ENCODE measurements at regions not wholly inside any gene's neighbourhood (a gene's known extent, or its start where the extent isn't known, plus 50 kb on each side); places are given as distances from the start of the nearest gene placed in this dataset.
A peak's percentile ranks its signal among the peaks of the same experiment; 100 is the strongest.

- Histone ChIP-seq H3K9me3 (no peaks in the 10 kb centered on the region), H3K36me3 (replicated peaks in 1 of 2; ENCODE audit: insufficient read depth in 1 of 2, low read depth in 2 of 2) (no peaks in the 10 kb centered on the region), H3K27ac (peak overlapping the region; percentile 12 to 60 (median 54)), H3K27me3 (no peaks in the 10 kb centered on the region), H3K4me1 (peaks cover 5% of the 10 kb centered on the region), H3K4me3 (peak overlapping the region in 1 of 2 donors; percentile 14)
- ATAC-seq (peak; percentile 67), DNase-seq (peak; percentile 11 to 57 (median 50))
- TF ChIP-seq, protein P1, sequence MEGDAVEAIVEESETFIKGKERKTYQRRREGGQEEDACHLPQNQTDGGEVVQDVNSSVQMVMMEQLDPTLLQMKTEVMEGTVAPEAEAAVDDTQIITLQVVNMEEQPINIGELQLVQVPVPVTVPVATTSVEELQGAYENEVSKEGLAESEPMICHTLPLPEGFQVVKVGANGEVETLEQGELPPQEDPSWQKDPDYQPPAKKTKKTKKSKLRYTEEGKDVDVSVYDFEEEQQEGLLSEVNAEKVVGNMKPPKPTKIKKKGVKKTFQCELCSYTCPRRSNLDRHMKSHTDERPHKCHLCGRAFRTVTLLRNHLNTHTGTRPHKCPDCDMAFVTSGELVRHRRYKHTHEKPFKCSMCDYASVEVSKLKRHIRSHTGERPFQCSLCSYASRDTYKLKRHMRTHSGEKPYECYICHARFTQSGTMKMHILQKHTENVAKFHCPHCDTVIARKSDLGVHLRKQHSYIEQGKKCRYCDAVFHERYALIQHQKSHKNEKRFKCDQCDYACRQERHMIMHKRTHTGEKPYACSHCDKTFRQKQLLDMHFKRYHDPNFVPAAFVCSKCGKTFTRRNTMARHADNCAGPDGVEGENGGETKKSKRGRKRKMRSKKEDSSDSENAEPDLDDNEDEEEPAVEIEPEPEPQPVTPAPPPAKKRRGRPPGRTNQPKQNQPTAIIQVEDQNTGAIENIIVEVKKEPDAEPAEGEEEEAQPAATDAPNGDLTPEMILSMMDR (IDR thresholded peaks at IDR 0.05) = no peak
- no peak for TF ChIP-seq POLR2A (IDR thresholded peaks at IDR 0.05)
- 31 to 43% methylated on average over 11 to 12 of the region's 12 CpGs for WGBS, 2 donors
- intact Hi-C loops (cut with DNase I) = no loop called here
Observed at GRCh38 chr9:129282272-129282671, 104.2 kb upstream of the IER5L start.

DNA sequence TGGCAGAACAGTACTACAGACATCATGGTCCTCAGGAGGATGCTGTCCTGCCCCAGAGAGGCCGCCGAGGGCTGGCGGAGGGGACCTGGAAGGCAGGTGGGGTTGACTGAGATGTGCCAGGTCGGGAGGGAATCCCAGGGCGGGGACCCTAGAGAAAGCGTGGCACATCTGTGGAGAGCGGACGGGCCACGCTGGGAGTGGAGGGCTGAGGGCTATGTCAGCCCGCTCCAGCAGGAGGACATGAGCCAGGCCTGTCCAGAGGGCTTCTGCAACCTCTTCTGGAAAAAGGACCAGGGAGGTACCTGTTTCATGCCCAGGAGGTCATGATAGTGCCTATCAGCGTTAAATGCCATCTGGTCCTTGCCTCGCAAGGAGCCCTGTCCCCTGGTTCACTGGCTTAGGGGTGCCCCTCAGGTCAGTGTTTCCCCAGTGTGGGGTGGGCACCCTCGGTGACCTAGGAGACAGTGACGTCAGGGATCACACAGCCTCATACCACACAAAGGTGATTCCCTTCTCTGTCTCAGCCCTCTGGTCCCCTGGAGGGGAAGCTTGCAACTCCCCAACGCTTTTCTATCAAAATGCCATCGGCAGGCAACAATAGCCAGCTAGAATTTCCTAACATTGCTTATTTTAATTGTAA, 103.6 kb upstream of the IER5L start:
- Histone ChIP-seq H3K4me3 (no peak overlapping the region), H3K27me3 (no peaks in the 10 kb centered on the region), H3K4me1 (peaks cover 5% of the 10 kb centered on the region), H3K9me3 (no peaks in the 10 kb centered on the region), H3K36me3 (replicated peaks in 1 of 2; ENCODE audit: insufficient read depth in 1 of 2, low read depth in 2 of 2) (no peaks in the 10 kb centered on the region), H3K27ac (peak overlapping the region; percentile 25 to 60 (median 54))
- 78 to 87% methylated on average over 12 to 16 of the region's 16 CpGs for WGBS, 2 donors
- peak in 1 of 4 donors; percentile 8 for DNase-seq
- no peak for ATAC-seq
- intact Hi-C loops (cut with DNase I) = no loop called here
- TF ChIP-seq POLR2A (IDR thresholded peaks at IDR 0.05) = no peak
- TF ChIP-seq, protein P1 (IDR thresholded peaks at IDR 0.05) = no peak

- Histone ChIP-seq H3K27me3 (no peaks in the 10 kb centered on the region), H3K9me3 (no peaks in the 10 kb centered on the region), H3K27ac (no peak overlapping the region), H3K36me3 (replicated peaks in 1 of 2; ENCODE audit: insufficient read depth in 1 of 2, low read depth in 2 of 2) (no peaks in the 10 kb centered on the region), H3K4me1 (peaks cover 5% of the 10 kb centered on the region), H3K4me3 (no peak overlapping the region)
- 89 to 93% methylated on average over 3 to 8 of the region's 8 CpGs for WGBS, 2 donors
- intact Hi-C loops (cut with DNase I) = no loop called here
- ATAC-seq (no peak), DNase-seq (no peak)
- TF ChIP-seq, protein P1 (IDR thresholded peaks at IDR 0.05) = no peak
- TF ChIP-seq POLR2A (IDR thresholded peaks at IDR 0.05) = no peak
Observed at GRCh38 chr9:129280623-129281271, 102.7 kb upstream of the IER5L start.

DNA sequence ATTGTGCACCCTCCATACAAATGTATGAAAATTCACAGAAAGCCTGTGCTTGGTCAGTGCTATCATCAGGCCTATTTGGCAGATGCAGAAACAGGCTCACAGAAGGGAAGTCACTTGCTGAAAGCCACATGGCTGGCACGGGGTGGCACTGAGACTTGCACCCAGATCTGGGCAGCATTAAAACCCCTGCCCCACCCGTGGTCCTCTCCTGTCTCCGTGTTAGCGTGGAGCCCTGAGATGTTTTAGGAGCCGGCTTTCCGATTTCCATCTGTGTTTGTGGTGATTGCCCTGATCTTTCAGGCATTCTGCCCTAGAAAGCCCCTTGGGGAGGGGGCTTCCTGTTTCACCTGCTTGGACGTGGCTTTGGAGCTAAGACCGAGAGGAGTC, 102.2 kb upstream of the IER5L start:
- H3K36me3 ChIP-seq (replicated peaks in 1 of 2; ENCODE audit: insufficient read depth in 1 of 2, low read depth in 2 of 2) = no peaks in the 10 kb centered on the region
- 87 to 90% methylated on average over 8 of the region's 8 CpGs for WGBS, 2 donors
- no peak overlapping the region for H3K27ac ChIP-seq
- H3K4me3 ChIP-seq = no peak overlapping the region
- intact Hi-C loops (cut with DNase I) = no loop called here
- peak in 1 of 4 donors; percentile 3 for DNase-seq
- peaks cover 5% of the 10 kb centered on the region for H3K4me1 ChIP-seq
- no peaks in the 10 kb centered on the region for H3K9me3 ChIP-seq
- TF ChIP-seq POLR2A (IDR thresholded peaks at IDR 0.05) = no peak
- TF ChIP-seq, protein P1 (IDR thresholded peaks at IDR 0.05) = no peak
- H3K27me3 ChIP-seq = no peaks in the 10 kb centered on the region
- ATAC-seq = no peak

Measured in body of pancreas (tissue), 4 donors.